HuH-7.5 (cell line): ENCODE measurements at regions not wholly inside any gene's neighbourhood (a gene's known extent, or its start where the extent isn't known, plus 50 kb on each side); places are given as distances from the start of the nearest gene placed in this dataset.

Experiments
- DNase-seq: peaks from one replicate; pipeline ENCODE4 v3.0.0; 2011; ENCODE audit warnings: low spot score

GRCh38 chr2:12795851-12796250 is 79.1 kb downstream of the TRIB2 start:
- no peak for DNase-seq

GRCh38 chr2:12796657-12797056 is 79.9 kb downstream of the TRIB2 start:
- DNase-seq: no peak

DNA sequence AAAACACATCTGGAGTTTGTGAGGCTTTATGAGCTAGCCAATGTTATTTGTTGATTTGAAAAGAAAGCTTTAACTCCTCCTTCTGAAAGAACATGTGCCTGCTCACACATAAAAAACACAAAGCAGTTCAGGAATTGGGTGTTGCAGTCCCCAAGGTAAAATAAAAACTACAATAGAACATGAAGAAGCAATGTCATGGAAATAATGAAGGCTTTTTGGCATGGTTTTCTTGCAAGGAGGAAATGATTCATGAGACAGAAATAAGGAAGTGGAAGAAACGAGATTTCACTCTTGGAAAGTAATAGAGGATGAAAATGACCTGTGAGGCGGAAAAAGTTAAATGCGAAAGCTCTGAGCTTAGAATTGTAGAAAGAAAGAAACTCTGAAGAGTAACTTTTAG is 81.1 kb downstream of the TRIB2 start:
- DNase-seq: no peak

GRCh38 chr2:12803607-12804006 is 86.9 kb downstream of the TRIB2 start:
- DNase-seq: no peak

- no peak for DNase-seq
Observed at GRCh38 chr2:12804091-12804856, 87.5 kb downstream of the TRIB2 start.

- DNase-seq: no peak
Observed at GRCh38 chr2:12805033-12805432, 88.3 kb downstream of the TRIB2 start.

DNA sequence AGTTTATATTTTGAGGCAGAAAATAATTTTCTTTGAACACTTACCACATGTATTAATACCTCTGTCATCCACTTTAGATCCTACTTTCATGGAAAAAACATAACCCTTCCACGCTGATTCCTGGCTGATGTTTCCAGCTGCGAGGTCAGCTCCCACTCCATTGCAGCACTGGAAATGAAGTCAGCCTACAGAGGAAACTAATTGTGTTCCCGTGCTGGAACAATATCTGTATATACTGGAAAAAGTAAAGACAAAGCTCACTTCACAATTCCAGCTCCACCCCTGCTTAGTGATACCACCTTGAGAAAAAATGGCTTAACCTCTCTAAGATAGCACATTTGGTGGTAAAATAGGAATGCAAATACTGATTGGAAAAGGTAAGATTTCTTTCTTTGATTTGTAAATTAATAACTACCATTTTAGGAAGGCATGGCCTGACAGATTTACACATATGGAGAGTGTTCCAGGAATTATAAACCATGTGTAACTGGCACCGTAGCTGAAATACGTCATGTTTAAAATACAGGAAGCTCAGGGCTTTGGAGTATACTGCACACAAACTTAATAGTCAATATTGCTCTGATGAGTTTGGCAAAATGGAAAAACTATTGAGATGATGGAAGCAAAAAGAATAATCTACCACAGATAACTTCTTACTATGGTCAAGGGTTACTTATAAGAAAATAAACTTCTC is 90.0 kb downstream of the TRIB2 start:
- no peak for DNase-seq

GRCh38 chr2:12807907-12808810 is 91.4 kb downstream of the TRIB2 start:
- no peak for DNase-seq

- DNase-seq: no peak
Observed at GRCh38 chr2:12809526-12809925, 92.8 kb downstream of the TRIB2 start.

GRCh38 chr2:12811916-12812315 is 95.2 kb downstream of the TRIB2 start:
- no peak for DNase-seq

DNA sequence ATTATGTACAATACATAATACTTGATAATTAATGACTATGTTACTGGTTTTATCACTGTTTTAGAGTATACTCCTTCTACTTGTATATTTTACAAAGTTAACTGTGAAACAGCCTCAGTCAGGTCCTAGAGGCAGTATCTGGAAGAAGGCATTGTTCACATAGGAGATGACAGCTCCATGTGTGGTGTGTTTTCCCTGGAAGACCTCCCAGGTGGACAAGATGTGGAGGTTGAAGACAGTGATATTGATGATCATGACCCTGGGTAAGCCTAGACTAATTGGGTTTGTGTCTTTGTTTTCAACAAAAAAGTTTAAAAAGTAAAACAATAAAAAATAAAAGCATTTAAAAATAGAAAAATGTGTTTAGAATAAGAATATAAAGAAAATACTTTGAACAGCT is 96.4 kb downstream of the TRIB2 start:
- DNase-seq: no peak

DNA sequence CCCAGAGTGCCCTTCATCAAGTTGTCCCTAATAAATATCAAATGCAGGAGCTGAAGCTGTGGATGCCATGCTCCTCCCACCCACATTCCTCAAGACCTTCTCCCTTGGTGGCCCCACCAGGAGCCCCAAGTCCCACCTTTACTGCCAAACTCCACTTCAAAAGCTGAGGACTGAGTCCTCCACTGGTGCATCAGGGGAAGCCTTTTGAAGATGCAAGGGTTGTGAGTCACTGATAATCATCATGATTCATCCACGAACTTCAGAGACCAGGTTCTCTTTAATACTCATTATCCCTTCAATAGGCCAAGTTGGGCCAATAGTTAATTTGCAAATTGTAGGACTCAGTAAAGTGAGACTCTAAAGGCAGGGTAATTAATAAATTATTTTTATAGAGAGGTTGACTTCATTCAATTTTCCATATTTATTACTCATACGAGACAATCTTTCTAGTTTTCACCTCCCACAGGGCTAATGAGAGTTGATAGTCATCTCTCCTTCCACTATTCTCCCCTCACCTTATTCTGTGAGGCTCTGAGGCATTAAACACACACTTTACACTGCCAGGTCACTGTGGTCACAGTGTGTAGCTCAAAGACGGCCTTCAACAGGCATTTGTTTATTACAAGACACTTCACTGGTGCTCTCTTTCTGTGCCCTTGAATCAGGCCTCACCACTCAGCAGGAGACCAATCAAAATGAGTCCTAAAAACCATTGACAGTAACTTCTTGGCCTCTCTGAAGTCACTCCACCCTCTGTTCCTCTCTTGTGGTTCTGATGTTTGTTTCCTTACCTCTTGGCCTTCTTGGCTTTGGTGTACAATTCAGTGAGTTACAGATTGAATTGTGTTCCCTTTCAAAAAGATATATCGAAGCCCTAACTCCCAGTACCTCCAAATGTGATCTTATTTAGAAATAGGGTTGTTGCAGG is 99.9 kb downstream of the TRIB2 start:
- DNase-seq: no peak

DNA sequence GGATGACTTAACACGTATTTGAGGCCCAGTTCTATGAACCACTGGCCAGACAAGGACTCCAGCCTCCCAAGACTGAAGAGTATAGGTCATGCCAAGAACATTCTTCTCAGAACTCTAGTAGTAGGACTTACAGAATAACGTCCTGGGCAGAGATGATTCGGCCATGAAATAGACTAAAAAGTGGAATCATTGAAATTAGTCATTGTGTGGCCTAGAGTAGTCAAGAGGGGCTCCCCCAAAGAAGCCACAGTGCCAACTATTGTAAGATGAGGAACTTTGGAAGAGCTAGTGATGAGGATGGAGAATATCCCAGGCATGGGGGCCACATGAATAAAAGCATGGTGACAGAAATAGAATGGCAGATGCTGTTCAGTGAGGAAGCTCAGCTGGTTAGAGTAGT is 101.1 kb downstream of the TRIB2 start:
- DNase-seq: no peak

DNA sequence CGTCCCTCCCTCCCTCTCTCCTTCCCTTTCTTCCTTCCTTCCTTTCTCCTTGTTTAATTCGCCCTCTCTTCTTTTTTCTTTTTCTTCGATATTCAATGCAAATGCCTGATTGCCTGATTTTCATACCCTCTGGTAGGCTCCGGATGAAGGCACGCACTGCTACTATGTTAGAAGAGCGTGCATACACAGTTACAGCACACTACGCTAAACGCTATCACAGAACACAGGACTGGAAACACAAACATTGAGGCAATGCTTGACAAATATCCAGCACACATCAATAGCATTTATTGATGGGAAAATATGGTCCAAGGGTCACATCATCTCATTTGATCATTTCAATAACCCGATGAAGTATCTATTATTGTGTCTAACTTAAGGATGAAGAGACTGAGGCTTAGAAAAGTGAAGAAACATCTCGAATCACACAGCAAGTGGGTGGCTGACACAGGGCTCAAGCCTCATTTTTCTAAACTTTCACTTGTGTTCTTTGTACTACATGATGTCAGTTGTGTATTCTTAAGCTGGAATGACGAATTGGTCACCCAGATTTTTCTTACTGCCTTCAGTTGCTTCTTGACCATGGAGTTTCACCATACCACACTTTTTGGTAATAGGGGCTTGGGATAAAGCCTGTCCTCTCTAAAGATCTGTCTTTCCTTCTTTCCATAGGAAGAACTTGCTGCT is 101.8 kb downstream of the TRIB2 start:
- no peak for DNase-seq

DNA sequence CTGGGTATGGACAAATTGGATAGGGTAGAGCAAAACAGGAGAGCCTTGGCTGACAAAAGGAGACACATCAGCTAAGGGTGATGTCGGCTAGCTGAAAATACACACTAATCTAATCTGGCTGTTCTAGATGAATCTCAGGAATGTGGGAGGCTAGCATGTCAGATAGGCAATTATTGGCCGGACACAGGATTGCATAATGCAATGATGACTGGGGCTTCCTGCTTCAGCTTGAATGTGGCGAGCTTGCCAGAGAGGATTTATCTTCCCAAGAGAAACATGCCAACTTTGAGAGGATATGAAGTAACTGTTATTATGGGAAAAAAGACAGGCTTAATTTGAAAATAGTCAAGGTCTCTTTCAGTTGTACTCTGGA is 102.4 kb downstream of the TRIB2 start:
- no peak for DNase-seq

DNA sequence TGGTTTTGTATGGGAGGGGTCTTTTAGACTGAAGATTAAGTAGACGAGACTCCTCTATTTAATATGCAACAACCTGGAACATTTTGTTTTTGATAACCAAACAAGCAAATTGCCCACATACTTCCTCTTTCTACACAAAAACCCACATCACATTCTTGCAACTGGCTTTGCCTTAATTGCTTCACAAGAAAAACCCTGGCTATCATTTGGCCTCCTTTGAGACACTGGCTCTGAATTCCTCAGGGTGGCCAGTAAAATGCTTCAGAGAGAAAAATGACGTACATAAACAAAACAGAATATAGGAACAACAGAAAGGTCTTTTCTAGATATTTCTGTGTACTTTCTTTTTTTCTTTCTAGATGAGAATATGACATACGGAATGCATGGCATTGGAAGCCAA is 103.0 kb downstream of the TRIB2 start:
- DNase-seq: no peak

DNA sequence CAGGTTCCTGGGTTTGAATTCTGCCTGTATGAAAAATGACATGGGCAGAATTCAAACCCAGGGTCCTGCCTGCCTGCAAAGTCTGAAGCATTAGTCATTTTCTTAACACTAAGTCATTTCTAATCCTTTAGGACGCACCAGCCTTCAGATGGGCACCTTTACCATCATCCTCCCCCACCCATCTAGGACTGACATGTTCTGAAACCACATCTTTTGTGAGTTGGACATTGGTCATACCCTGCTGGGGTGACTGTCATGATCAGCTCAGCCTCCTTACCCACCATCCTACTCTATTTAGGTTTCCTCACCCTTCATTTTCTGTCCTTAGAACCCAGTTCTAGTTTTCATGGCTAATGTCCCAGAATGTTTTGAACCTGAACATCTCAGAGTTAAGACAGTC is 104.9 kb downstream of the TRIB2 start:
- no peak for DNase-seq

DNA sequence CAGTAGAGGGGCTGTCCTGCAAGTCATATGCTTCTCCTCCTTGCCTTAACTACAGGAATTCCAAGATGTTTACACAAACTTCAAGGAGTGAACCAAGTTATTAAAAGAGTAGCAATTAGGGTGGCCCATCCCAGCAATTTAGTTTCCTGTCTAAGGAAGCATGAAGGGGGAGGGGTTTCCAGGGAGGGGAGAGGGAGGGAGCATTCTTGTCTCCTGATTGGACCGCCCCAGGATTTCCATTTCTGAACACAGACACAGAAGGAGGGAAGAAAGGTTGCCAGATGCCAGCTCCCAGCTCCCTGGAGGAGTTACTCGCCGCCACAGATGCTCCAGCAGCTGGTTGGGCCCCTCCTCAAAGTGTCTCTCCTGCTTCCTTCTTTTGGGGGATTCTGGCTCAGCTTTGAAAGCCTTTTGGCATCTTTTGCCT is 107.6 kb downstream of the TRIB2 start:
- DNase-seq: no peak

GRCh38 chr2:12824778-12825379 is 108.1 kb downstream of the TRIB2 start:
- no peak for DNase-seq

DNA sequence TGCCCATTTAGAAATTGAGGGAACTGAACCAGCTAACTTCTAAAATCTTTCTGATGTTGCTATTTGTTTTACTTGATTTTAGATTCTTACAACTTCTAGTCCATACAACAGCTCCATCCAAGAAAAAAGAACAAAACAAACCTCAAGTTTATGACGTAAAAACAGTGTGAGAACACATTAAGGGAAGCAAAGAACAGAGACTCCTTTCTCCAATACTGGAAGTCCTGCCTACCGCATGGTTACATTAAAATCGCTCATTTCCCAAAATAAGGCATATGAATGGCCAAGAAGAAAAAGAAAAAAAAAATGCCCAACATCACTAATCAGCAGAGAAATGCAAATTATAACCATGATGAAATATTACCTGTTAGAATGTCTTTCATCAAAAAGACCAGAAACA is 110.0 kb downstream of the TRIB2 start:
- DNase-seq: no peak

DNA sequence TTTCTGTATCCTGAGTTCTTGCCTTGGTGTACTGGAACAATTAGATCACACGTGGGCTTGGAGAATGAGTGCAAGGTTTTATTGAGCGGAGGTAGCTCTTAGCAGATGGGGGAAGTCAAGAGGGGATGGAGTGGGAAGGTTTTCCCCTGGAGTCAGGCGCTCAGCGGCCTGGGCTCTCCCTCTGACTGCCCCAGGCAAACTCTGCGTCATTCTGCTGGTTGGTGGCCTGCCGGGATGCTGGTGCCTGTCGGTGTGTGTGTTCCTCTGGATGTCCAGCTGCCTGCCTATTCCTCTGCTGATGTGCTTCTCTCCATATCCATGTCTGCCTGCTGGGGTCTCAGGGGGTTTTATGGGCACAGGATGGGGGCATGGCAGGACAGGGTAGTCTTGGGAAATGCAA is 111.0 kb downstream of the TRIB2 start:
- DNase-seq: no peak
